ENCODE measurements at regions not wholly inside any gene's neighbourhood (a gene's known extent, or its start where the extent isn't known, plus 50 kb on each side); places are given as distances from the start of the nearest gene placed in this dataset.

- POLR2A ChIA-PET: no interaction called here
- H3K36me3 Mint-ChIP-seq: no peaks in the 10 kb centered on the region
- DNase-seq (ENCODE audit: low spot score) (no peak), ATAC-seq (peak; percentile 61)
- peaks cover 7% of the 10 kb centered on the region for H3K4me1 Mint-ChIP-seq
- no peaks in the 10 kb centered on the region for H3K9me3 Mint-ChIP-seq
- no peak overlapping the region for H3K4me3 Mint-ChIP-seq
- TF ChIP-seq FOXP4 (CRISPR knock-in tag; IDR thresholded peaks at IDR 0.05): no peak
- no peak for TF ChIP-seq ZNF425 (CRISPR knock-in tag; conservative IDR thresholded peaks at IDR 0.05)
- TF ChIP-seq AR (CRISPR knock-in tag; IDR thresholded peaks at IDR 0.05): no peak
- TF ChIP-seq ELF4 (CRISPR knock-in tag; IDR thresholded peaks at IDR 0.05; ENCODE audit: low read depth): no peak
- no peak for TF ChIP-seq NR1H2 (CRISPR knock-in tag; IDR thresholded peaks at IDR 0.05)
- TF ChIP-seq ZBTB21 (CRISPR knock-in tag; IDR thresholded peaks at IDR 0.05; ENCODE audit: borderline replicate concordance): no peak
- TF ChIP-seq PRRX2 (CRISPR knock-in tag; IDR thresholded peaks at IDR 0.05): no peak
- no peak for TF ChIP-seq SMAD4 (CRISPR knock-in tag; IDR thresholded peaks at IDR 0.05)
- TF ChIP-seq IRF2 (CRISPR knock-in tag; IDR thresholded peaks at IDR 0.05; ENCODE audit: borderline replicate concordance, low read depth): no peak
- TF ChIP-seq ZNF121 (CRISPR knock-in tag; IDR thresholded peaks at IDR 0.05): no peak
- H3K27me3 Mint-ChIP-seq (ENCODE audit: low read depth): no peaks in the 10 kb centered on the region
- H3K27ac Mint-ChIP-seq: no peak overlapping the region
- CTCF ChIA-PET: interaction anchor here (0.6 kb wide), 1 partner anchor 1131 kb away, joined by 3 read pairs; no protein-coding TSS in a partner anchor
These were observed 53.7 kb upstream of the PLSCR5 start for GRCh38 chr3:146658841-146659240.

GRCh38 chr3:146655333-146655996 is 50.3 kb upstream of the PLSCR5 start:
- DNase-seq (ENCODE audit: low spot score): no peak
- H3K27ac Mint-ChIP-seq: 0 out of 2 replicates have a peak overlapping the region, but pooled peaks have one; percentile 6
- peaks cover 17% of the 10 kb centered on the region for H3K4me1 Mint-ChIP-seq
- TF ChIP-seq AR (CRISPR knock-in tag; IDR thresholded peaks at IDR 0.05) (no peak), SOX15 (CRISPR knock-in tag; IDR thresholded peaks at IDR 0.05) (no peak), CTCF (IDR thresholded peaks at IDR 0.05) (no peak), NR2C2 (CRISPR knock-in tag; IDR thresholded peaks at IDR 0.05) (no peak), ZNF232 (CRISPR knock-in tag; IDR thresholded peaks at IDR 0.05) (no peak), ATF2 (CRISPR knock-in tag; IDR thresholded peaks at IDR 0.05; ENCODE audit: borderline replicate concordance, low read depth) (no peak), ETV6 (CRISPR knock-in tag; IDR thresholded peaks at IDR 0.05) (no peak), GABPB1 (CRISPR knock-in tag; IDR thresholded peaks at IDR 0.05) (no peak), PRDM15 (CRISPR knock-in tag; IDR thresholded peaks at IDR 0.05) (no peak)
- H3K4me3 Mint-ChIP-seq: no peak overlapping the region
- ChIA-PET POLR2A (no interaction called here), CTCF (interaction anchor here (0.5 kb wide), 1 partner anchor 306 kb away, joined by 5 read pairs; no protein-coding TSS in a partner anchor)
- H3K9me3 Mint-ChIP-seq: no peaks in the 10 kb centered on the region
- H3K36me3 Mint-ChIP-seq: no peaks in the 10 kb centered on the region
- H3K27me3 Mint-ChIP-seq (ENCODE audit: low read depth): no peaks in the 10 kb centered on the region
- no peak for ATAC-seq

Measured in WTC11 (cell line).